Kasumi-1 (cell line): ENCODE measurements at regions not wholly inside any gene's neighbourhood (a gene's known extent, or its start where the extent isn't known, plus 50 kb on each side); places are given as distances from the start of the nearest gene placed in this dataset.

Experiments used
- DNase-seq, 2 experiments: peaks; one replicate each; lab custom pipeline; 2025; lab: John Stamatoyannopoulos, UW

DNA sequence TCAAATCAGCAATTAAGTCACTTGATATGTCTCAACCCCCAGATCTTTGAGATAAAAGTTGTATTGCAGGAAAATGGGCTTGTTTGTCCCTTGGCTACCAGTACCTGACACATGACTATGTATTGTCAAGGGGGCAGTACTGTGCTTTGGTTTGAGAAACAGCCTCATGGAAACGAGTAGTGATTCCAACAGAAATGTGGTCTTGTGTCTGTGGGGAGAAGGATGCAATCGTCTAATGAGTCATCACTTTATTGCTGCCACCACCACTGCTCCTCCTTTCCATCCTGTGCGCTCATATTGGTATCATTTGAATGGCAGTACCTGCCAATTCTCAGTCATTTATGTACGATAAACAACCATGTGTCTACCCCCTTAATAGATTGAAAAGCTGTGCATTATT is 72.8 kb upstream of the ARHGAP5 start:
- DNase-seq, result no peak

DNA sequence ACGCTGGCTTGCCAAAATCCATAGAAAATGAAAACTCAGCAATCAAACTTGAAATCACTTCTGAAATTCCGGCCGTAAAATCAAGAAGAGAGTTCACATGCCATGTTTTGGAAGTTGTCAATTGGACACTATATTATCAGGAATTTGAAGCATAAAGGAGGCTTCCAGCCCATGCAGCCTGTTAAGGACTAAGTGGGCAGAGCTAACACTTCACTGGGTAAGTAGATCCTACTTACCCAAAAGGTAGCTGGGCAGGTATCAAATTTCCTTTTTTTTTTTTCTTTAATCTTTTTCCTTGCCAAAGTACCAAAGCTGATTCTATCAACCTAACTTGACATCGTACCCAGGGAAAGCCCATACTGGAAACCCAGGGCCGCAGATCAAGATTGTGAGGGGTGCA is 71.5 kb upstream of the ARHGAP5 start:
- DNase-seq, result no peak

DNA sequence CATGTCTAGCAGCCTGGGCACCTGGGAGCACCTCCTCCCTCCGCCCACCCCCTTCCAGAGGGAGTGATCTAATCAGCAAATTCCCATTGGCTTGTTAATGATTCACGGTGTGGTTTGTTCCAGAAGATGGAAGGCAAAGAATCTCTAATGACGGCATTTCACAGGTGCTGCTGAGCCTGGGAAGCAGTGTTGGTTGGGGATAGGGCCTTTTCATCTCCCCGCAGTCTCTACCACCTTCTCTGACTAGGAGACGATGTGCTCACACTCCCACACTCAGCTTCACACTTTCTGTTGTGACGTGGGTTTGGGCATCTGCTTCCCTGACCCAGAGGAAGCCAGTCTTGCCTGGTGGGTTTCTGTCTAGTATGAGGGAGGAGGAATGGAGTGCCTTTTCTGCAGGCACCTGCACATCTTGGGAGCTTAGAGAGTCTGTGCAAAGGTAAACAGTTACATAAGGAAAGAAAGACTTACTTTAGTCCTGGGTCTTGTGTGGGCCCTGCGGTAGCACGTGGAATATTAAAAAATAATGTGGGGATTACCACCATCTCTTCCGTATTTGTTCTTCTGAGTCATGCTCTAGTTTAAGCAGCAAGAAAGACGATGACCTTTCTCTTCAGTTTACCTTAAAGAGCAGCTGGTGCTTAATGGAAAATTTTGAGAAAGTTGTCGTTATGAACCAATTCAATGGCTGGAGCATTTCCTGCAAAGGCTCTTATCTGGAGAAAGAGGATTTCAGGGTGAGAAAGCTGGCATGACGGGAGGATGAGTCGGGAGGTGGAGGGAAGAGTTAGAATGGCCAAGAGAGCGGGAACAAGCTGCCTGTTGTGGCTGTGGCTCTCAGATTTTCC is 70.6 kb upstream of the ARHGAP5 start:
- DNase-seq, result no peak

DNA sequence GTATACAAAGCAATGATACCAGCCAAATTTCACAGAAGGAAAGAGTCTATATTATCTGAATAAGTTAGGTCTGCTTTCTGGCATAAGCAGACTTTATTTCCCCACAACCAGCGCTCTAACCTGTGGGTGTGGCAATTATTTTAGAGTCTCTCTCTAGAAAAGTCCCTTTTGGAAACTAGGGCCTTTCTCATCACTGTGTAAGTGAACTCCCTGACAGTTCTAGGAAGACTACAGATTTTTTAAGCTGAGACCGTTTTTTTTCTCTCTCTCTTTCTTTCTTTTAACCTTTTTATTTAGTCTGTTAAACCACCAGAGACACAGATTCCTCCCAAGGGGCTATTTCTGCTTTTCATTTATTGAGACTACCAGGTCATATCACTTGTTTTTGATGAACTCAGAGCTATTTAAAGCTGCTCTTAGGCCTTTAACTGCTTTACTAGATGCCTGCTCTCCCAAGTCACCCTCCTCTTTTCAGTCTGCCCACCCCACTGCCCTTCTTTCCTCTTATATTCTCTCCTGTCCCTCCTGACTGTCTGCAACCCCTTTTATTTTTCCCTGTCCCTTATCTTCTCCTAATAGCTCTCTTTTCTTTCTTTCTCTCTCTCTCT is 69.2 kb upstream of the ARHGAP5 start:
- no peak for DNase-seq

DNA sequence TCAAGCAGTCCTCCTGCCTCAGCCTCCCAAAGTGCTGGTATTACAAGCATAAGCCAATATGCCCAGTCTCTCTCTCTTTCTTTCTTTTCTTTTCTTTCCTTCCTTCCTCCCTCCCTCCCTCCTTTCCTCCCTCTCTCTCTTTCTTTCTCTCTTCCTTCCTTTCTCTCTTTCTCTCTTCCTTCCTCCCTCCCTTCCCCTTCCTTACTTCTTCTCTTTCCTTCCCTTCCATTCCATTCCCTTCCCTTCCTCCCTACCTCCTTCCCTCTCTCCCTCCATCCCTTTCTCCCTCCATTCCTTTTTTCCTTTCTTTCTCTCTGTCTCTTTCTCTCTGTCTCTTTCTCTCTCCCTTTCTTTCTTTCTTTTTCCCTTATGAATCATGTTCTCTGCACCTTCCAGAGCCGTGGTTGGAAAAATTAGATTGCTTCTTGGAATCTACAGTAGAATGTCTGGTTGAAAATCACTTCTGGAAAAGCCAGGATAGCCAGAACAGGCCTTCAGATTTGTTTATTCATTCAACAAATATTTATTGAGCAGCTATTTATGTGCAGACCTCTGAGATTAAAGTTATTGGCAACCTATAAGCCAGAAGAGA is 68.4 kb upstream of the ARHGAP5 start:
- DNase-seq, result no peak

DNA sequence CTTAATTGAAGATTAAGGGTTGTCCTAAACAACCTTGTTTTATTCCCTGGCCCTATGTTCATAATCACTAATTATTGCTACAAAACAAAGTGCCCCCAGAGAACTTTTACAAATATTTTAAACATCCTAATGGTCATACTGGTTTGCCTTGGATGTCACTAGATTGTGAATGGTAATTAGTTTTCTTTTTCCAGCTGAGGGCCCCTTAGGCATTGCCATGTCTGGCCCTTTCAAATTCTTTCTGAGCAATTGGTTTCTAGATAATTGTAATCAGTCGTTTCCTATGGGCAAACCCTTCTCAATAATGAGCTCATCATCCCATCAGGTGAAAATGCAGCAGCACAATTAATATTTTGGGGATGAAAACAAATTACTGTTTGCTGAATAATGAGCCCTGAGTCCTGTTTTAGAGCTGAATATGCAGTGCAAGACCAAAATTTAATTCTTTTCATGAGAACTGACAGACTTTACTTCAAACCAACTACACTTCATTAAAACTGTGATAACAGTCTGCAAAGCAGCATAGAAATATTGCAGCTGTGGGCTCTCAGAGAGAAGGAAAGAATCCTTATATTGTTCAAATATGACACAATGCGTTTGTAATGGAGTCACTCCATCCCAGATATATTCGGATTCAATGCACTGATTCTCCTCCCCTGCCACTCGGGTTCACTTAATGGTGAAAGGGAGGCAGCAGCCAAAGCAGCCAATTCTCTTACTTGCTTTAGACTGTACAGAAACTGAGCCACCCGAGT is 67.7 kb upstream of the ARHGAP5 start:
- DNase-seq, result no peak

DNA sequence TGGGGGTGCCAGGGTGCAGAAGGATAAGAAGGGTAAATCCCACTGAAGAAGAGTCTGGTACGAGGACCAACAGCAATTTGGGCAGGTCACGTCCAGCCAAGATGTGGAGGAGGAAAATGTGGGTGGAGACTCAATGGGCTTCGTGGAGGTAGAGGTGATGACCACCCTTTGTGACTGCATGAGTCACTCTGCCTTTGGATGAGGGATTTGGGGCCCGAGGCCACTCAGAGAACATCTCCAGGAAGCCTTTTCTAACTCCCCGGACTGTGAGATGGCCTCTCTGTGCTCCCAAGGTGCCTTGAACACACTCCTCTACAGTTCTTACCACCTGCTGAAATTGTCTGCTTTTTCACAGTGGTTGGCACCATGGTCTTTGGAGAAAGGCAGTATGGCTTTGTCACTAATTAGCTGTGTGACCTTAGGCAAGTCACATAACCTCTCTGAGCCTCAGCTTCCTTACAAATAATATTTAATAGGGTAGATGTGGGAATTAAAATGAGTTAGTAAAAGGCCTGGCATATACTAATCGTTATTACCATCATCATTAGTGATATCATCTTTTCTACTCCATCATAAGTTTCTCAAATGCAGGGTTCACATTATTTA is 67.0 kb upstream of the ARHGAP5 start:
- DNase-seq, result no peak

DNA sequence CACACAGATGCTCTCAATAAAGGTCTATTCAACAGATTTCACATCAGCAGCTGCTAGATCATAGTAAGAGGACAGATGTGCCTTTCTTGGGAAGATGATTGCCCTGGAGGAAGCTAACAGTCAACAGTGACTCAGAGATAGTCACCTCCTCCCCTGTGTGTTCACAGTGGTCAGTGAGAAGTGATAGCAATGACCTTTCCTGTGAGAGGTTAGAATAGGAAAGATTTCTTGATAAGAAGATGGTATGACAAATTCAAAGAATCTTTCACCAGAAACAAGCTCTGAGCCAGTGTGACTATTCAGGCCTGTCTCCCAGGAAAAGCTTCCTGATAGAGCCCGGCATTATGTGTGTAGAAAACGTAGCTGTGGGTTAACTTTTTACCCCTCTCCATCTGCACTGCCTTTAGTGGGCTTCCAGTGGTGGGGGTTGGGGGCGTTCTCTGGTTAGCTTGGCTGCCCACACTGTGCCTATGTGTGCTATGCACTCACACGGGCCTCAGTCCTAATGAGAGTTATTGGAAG is 66.4 kb upstream of the ARHGAP5 start:
- no peak for DNase-seq

DNA sequence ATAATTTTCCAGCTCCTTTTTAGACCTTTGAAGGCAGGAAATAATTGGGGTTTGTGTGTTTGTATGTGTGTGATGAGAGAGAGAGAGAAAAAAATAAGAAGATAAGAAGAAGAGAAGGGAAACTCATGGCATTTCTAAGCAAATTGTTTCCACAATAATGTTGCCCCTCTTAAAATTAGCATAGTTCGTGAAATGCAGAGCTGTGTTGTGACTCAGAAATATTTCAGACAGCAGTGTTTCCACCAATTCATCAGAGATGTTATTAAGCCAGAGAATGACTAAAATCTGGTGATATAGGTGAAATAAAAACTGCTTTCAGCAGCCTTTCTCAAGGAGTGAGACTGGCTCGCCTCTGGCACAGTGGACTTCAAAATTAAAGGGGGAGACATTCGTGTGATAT is 65.9 kb upstream of the ARHGAP5 start:
- no peak for DNase-seq

DNA sequence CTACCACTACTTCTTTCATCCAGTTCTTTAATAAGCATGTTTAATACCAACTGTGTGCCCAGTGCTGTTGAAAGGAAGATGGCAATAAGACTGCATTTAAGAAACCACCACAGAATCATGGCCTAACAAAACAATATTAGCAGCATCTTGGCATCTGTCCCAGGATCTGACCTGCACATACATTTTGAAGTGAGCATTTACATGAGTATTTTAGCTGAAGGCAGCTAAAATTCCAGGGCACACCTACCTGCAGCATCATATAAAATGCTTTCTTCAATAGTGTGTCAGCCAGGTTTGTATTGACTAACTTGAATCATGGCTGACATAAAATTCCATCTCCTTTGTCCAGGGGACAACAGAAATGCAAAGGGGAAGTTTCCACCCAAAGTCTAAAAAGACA is 65.0 kb upstream of the ARHGAP5 start:
- DNase-seq, result no peak

DNA sequence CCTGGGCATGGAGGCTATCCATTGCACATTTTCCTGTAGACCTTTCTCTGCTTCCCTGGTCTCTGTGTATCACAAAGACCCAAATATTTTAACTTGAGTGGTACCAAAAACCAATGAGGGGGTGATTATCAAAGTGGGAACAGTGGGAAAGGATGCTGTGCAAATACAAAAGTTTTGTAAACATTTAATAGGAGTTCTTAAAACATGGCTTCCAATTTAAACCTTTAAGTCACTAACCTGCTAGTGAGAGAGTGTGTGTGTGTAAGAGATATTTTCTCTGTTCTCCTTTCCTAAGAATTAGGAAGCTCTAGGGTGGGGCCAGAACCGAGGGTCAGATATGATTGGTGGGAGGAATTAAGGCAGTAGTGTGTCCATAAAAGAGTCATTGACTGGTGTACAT is 64.5 kb upstream of the ARHGAP5 start:
- no peak for DNase-seq

DNA sequence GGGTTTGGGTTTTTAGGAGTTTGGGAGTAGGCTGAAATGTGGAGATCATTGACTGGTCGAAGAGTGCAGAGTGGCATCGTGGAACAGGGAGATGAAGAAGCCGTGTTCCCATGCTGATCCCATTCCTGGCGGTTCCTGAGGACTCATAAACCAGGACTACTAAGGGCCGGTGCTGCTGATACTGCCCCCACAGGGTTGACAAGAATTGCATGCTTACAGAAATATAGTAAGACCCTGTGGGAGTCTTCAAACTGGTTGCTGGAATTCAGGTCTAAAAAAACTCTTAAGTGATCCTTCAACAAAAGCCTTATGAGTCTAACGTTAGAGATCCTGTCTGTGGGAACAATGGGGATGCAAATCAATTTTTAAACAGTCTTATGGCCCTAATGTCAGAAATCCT is 64.0 kb upstream of the ARHGAP5 start:
- no peak for DNase-seq

DNA sequence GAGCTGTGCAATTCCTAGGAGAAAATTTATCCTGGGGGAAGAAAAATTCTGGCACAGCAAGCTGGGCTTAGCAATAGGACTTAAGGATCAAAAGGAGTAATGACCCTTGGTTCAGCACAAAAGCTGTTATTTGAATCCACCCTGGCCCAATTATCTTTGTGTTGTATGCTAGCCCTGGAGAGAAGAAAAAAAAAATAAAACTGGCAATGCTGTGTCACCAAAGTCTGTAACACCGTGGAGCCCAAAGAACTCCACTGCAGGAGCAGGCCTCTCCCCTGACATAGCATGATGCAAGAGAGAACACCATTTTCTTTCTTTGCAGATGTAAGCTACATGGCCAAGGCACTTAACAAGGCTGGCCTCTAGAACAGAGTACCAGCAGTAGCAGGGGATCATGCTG is 63.0 kb upstream of the ARHGAP5 start:
- no peak for DNase-seq

DNA sequence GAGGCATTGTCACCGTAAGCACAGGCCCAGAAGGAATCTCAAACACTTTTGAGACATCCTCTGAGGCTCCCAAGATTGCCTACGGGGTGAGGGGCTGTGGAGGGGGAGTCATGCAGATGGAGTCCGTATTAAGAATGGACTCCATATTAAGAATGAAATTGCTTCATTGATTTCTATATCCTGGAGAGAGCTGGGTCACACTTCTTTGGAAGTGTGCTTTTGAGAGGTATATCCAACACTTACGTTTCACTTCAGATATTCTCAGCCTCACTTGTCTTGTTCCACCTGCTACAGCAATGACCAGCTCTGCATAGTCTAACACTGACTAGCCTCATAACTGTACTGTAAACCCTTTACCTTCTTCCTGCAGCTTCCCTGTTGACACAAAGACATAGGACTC is 62.6 kb upstream of the ARHGAP5 start:
- DNase-seq, result no peak

DNA sequence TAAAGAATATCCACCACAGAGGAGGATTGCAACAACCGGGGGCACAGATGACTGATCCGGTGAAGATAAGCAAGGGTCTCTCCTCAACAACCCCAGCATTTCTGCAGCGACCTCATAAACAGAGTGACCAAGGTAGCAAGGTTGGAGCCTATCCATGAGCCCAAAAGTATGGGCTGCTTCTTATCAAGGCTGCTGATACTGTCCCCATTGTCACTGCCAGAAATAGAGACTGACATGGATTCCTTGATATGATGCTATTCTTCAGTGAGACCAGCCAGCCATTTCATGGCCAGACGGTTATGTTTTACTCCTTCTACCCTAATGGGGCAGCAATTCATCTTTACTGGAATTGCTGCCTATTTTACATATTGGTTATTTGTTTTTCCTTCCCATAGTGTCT is 61.9 kb upstream of the ARHGAP5 start:
- no peak for DNase-seq

DNA sequence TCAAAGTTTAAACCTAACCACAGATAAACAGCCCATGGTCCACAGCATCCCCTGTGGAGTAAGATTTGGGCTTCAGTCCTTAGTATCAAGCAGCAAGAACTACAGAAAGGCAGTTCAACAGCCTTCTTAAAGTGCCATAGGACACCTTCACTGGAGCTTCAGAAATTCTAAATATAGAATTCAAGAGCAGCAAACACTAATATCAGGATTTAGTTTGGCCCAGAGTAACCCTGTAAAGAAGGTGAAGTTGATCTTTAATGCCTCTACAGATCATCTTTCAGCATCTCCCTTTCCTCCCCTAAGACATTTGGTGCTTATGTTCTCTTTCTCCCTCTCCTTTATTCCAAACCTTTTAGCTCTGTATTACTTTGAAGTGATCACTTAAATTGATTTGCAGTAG is 59.5 kb upstream of the ARHGAP5 start:
- DNase-seq, result no peak

DNA sequence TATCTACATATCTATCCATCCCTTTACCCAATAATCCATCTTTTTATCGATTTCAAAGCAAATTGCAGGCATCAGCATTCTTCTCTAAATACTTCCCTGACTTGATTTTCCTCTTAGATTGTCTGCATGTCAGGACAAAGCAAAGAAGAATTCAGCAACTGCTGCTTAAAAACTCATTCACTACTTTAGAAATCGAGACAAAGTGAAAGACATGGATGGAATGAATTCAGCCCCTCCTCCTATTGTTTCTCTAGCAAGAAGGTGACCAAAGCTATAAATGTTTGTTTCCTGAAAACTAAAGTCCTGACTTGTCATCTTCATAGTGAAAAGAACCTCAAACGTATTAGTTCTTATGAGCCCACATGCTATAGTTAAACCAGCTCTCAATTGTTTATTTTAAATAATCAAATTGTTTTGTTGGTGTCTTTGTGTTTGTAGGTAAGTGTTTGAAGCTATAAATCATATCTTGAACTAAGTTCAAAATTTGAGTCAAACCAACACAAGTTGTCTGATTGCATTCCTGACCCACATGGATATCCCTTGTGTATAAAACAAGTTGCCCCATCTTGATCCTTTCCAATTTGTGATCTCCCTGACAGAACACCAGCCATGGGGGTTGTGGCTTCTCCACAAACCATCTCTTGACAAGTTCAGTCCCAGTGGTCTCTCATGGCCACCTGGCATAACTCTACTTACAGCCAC is 58.6 kb upstream of the ARHGAP5 start:
- no peak for DNase-seq

DNA sequence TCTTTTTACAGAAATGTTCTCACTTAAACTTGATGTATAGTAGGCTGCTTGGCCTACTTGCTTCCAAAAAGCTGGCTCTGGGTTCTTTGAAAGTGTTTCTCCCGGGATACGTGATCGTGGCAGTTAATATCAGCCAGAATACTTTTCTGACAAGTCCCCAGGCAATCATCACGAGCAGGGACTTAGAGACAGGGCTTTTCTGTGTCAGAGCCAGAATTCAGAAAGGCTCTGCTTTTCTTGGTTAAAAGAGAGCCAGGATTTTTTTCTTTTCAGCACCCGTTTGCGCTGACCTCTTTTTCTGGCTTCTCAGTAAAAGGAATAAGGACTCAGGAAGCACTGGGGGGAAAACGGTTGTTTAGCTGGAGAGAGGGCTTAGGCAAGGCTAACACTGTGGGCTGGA is 57.8 kb upstream of the ARHGAP5 start:
- no peak for DNase-seq

DNA sequence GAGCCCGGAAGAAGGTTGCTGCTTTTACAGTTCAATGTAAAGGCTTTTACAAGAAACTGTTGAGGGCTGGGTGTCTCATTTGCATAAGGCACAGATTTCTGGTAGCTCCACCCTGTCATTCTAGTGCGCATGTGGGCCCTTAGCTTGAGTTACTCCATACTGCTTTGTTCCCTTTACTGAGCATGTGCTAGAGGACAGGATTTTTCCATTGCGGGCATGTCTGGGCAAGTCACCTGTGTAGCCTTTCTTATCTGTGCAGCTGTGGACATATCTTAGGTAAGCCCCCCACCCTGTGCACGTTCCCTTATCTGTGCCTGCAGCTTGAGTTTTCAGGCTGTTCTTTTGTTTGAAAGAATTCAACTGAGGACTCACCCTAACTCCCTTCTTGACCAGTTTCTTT is 56.2 kb upstream of the ARHGAP5 start:
- no peak for DNase-seq

DNA sequence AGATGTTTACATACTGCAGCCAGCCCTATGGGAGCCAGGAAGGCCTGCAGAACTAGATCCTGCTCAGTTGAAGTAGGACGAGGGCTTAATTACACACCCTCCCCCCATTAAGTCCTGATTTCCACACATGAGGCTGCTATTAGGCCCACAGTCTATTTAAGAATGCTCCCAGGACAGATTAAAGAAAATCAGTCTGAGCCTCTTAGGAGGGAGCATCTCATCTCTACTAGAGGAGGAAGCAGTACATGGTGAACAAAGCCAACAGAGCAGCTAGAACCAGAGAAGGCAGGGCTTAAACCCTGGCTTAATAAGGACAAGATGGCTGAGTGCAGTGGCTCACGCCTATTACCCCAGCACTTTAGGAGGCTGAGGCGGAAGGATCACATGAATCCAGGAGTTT is 55.8 kb upstream of the ARHGAP5 start:
- DNase-seq, result no peak

DNA sequence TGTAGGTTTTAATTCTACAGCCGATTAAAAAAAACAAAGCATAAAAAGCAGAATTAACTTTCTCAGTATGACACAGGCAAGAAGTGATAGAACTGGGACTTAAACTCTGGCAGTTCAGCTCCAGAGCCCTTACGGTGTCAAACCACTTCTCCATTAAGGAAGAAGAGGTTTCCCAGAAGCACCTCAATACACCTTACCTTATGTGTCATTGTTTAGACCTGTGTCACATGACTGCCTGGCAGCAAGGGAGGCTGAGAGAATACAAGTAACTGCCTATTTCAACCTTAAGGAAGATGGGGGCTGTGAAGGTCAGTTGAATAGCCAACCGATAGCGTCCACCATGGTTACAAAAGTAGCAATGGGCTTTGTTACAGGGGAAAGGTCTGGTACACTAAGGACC is 54.6 kb upstream of the ARHGAP5 start:
- no peak for DNase-seq
